HG03103 (cell line): ENCODE measurements at regions not wholly inside any gene's neighbourhood (a gene's known extent, or its start where the extent isn't known, plus 50 kb on each side); places are given as distances from the start of the nearest gene placed in this dataset.

Source experiments
- ATAC-seq: cut with Tn5 transposase; IDR thresholded peaks from one replicate; pipeline ENCODE4 v1.9.1; 2021; ENCODE audit warnings: low read depth; ENCODE audit not compliant: unreplicated experiment

- ATAC-seq: no peak
These were observed 221.8 kb downstream of the ANKRD60 start for GRCh38 chr20:58006346-58007316.

GRCh38 chr20:58005581-58006345 lies 222.7 kb downstream of the ANKRD60 start:
- no peak for ATAC-seq

- no peak for ATAC-seq
These were observed 223.6 kb downstream of the ANKRD60 start for GRCh38 chr20:58004900-58005299.

- ATAC-seq: no peak
These were observed 224.3 kb downstream of the ANKRD60 start for GRCh38 chr20:58004146-58004545.

- no peak for ATAC-seq
These were observed 224.9 kb downstream of the ANKRD60 start for GRCh38 chr20:58003525-58003924.

GRCh38 chr20:58002901-58003300 lies 225.6 kb downstream of the ANKRD60 start:
- no peak for ATAC-seq

- ATAC-seq: no peak
These were observed 226.5 kb downstream of the ANKRD60 start for GRCh38 chr20:58001946-58002345.

- ATAC-seq: no peak
These were observed 227.1 kb downstream of the ANKRD60 start for GRCh38 chr20:58001381-58001780.

- ATAC-seq: no peak
These were observed 227.6 kb downstream of the ANKRD60 start for GRCh38 chr20:58000861-58001260.

- ATAC-seq: no peak
These were observed 228.9 kb downstream of the ANKRD60 start for GRCh38 chr20:57999465-58000111.

GRCh38 chr20:57998981-57999464 lies 229.4 kb downstream of the ANKRD60 start:
- no peak for ATAC-seq

GRCh38 chr20:57998276-57998675 lies 230.2 kb downstream of the ANKRD60 start:
- no peak for ATAC-seq

GRCh38 chr20:57996936-57997890 lies 231.2 kb downstream of the ANKRD60 start:
- no peak for ATAC-seq

- no peak for ATAC-seq
These were observed 232.0 kb downstream of the ANKRD60 start for GRCh38 chr20:57996465-57996864.

- ATAC-seq: no peak
These were observed 233.0 kb downstream of the ANKRD60 start for GRCh38 chr20:57995381-57995977.

GRCh38 chr20:57993716-57994431 lies 234.6 kb downstream of the ANKRD60 start:
- ATAC-seq: no peak

GRCh38 chr20:57991211-57991881 lies 237.1 kb downstream of the ANKRD60 start:
- ATAC-seq: no peak

- ATAC-seq: no peak
These were observed 238.0 kb downstream of the ANKRD60 start for GRCh38 chr20:57990396-57990987.
